ENCODE measurements at regions not wholly inside any gene's neighbourhood (a gene's known extent, or its start where the extent isn't known, plus 50 kb on each side); places are given as distances from the start of the nearest gene placed in this dataset.

DNA sequence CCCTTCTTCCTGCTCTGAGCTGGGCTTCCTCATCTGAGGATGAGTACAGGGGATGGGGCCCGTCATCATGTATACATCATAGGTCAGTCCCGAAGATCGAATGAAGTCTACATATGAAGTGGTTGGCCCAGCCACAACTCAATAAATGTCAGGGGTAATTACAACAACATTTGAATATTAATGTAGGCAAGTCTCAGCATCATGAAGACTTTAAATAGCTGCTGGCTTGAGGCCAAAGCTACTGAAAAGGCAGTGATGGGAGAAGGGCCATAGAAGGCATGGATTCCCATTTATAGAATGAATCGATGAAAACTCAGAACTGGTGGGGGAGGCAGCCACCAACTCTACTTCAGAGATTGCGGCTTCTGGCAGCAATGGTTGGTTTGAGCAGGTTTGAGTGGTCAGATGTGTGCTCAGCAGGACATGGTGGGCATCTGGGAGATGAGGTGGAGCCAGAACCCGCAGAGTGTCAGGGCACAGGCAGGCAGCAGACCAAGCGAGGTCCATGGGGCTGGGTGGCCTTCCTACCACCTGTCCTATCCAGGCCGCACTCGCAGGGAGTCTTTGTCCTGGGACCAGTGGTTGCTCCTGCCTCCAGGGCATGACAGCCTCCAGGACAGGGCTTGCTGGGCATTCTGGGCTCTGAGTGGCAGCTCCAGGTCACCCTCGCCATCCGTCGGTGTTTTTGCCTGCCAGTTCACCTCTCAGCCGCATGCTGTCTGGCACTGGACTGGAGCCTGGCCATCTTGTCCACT, 919.1 kb downstream of the TBC1D22A start:
- H2BK5ac ChIP-seq (ENCODE audit: low read depth, low read length, poor library complexity, severe bottlenecking) = no peak overlapping the region
- H3K9ac ChIP-seq (ENCODE audit: low read depth, low read length) = no peak overlapping the region
- no peak overlapping the region for H4K8ac ChIP-seq (ENCODE audit: low read depth in 2 of 2, low read length in 2 of 2)
- no peaks in the 10 kb centered on the region for H3K9me1 ChIP-seq (ENCODE audit: insufficient read depth, low read length)
- WGBS, 2 experiments (ENCODE audit: extremely low coverage in 2 of 2, insufficient read length in 1 of 2) = 73% methylated on average over 3 of the region's 13 CpGs; no CpG with 5 or more reads in 1 of the 2 experiments
- H3K4me2 ChIP-seq (ENCODE audit: low read depth, low read length) = no peak overlapping the region
- H3K4me3 ChIP-seq (ENCODE audit: insufficient read depth, low read depth, low read length) = no peak overlapping the region
- CTCF ChIA-PET = no interaction called here
- no peak overlapping the region for H2AK9ac ChIP-seq (replicated peaks; ENCODE audit: low read depth, low read length, poor library complexity)
- TF ChIP-seq MAFK (IDR thresholded peaks at IDR 0.05; ENCODE audit: low read depth, low read length) = no peak
- no peak for TF ChIP-seq FOS (IDR thresholded peaks at IDR 0.05; ENCODE audit: low read depth, low read length)
- TF ChIP-seq, protein P1, sequence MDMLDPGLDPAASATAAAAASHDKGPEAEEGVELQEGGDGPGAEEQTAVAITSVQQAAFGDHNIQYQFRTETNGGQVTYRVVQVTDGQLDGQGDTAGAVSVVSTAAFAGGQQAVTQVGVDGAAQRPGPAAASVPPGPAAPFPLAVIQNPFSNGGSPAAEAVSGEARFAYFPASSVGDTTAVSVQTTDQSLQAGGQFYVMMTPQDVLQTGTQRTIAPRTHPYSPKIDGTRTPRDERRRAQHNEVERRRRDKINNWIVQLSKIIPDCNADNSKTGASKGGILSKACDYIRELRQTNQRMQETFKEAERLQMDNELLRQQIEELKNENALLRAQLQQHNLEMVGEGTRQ (IDR thresholded peaks at IDR 0.05; ENCODE audit: low read depth, low read length) = no peak
- TF ChIP-seq, protein P2, sequence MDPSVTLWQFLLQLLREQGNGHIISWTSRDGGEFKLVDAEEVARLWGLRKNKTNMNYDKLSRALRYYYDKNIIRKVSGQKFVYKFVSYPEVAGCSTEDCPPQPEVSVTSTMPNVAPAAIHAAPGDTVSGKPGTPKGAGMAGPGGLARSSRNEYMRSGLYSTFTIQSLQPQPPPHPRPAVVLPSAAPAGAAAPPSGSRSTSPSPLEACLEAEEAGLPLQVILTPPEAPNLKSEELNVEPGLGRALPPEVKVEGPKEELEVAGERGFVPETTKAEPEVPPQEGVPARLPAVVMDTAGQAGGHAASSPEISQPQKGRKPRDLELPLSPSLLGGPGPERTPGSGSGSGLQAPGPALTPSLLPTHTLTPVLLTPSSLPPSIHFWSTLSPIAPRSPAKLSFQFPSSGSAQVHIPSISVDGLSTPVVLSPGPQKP (IDR thresholded peaks at IDR 0.05; ENCODE audit: borderline replicate concordance, low read depth, low read length) = no peak
- no peak for TF ChIP-seq BHLHE40 (IDR thresholded peaks at IDR 0.05; ENCODE audit: low read depth, low read length)
- no peak for TF ChIP-seq CEBPB (IDR thresholded peaks at IDR 0.05; ENCODE audit: low read depth, low read length)
- no peak for TF ChIP-seq NFE2L2 (IDR thresholded peaks at IDR 0.05; ENCODE audit: low read depth, low read length)
- no peak for TF ChIP-seq CHD1 (IDR thresholded peaks at IDR 0.05; ENCODE audit: low read depth, low read length)
- TF ChIP-seq MXI1 (IDR thresholded peaks at IDR 0.05; ENCODE audit: borderline replicate concordance, low read depth, low read length) = no peak
- TF ChIP-seq SMC3 (IDR thresholded peaks at IDR 0.05; ENCODE audit: low read depth, low read length) = no peak
- no peak for TF ChIP-seq RCOR1 (IDR thresholded peaks at IDR 0.05; ENCODE audit: insufficient replicate concordance, low read length)
- TF ChIP-seq CTCF (conservative IDR thresholded peaks at IDR 0.05; ENCODE audit: low read depth, low read length) = no peak
- no peak for TF ChIP-seq POLR2A (IDR thresholded peaks at IDR 0.05; ENCODE audit: low read depth, low read length)
- no peak for TF ChIP-seq RFX5 (IDR thresholded peaks at IDR 0.05; ENCODE audit: low read depth, low read length)
- no peak for TF ChIP-seq MAZ (IDR thresholded peaks at IDR 0.05; ENCODE audit: borderline replicate concordance, low read depth, low read length)
- TF ChIP-seq RAD21 (IDR thresholded peaks at IDR 0.05; ENCODE audit: low read length) = no peak
- no peak overlapping the region for H3K23ac ChIP-seq (ENCODE audit: low read depth, low read length)
- dilution Hi-C loops (cut with HindIII; ENCODE audit: low sequenced_read_pairs, unreplicated experiment) (no loop called here), intact Hi-C loops (cut with micrococcal nuclease) (no loop called here), in situ Hi-C loops (cut with MboI; ENCODE audit: low sequenced_read_pairs) (no loop called here)
- no peak overlapping the region for H4K91ac ChIP-seq (ENCODE audit: insufficient read depth, low read depth, low read length)
- no peaks in the 10 kb centered on the region for H3K27me3 ChIP-seq (ENCODE audit: control insufficient read depth, insufficient read depth, low read length)
- no peak overlapping the region for H3K4ac ChIP-seq (ENCODE audit: low read depth, low read length)
- no peak overlapping the region for H4K5ac ChIP-seq (ENCODE audit: low read depth, low read length)
- no peaks in the 10 kb centered on the region for H3K79me1 ChIP-seq (ENCODE audit: low read depth in 1 of 2, low read length in 2 of 2)
- H3K14ac ChIP-seq (replicated peaks; ENCODE audit: low read depth, low read length) = no peak overlapping the region
- no peak overlapping the region for H2AK5ac ChIP-seq (ENCODE audit: low read depth, low read length)
- no peaks in the 10 kb centered on the region for H4K20me1 ChIP-seq (ENCODE audit: insufficient read depth, low read length)
- DNase-seq = no peak
- POLR2A ChIA-PET (ENCODE audit: unreplicated experiment) = no interaction called here
- H2BK120ac ChIP-seq (ENCODE audit: low read depth, low read length) = no peak overlapping the region
- no peaks in the 10 kb centered on the region for H3K36me3 ChIP-seq (ENCODE audit: control insufficient read depth, insufficient read depth, low read length)
- peaks cover 49% of the 10 kb centered on the region for H3K9me3 ChIP-seq (ENCODE audit: control insufficient read depth, insufficient read depth, low read length)
- H3K27ac ChIP-seq (ENCODE audit: insufficient read depth, low read length) = no peak overlapping the region
- no peak overlapping the region for H3K18ac ChIP-seq (ENCODE audit: low read depth, low read length)
- no peak overlapping the region for H2BK20ac ChIP-seq (ENCODE audit: low read depth, low read length)
- no peak for ATAC-seq (ENCODE audit: low read depth)
- no peak overlapping the region for H2BK15ac ChIP-seq (ENCODE audit: low read depth, low read length)
- H3K56ac ChIP-seq (ENCODE audit: extremely low read depth, insufficient read depth, low read length) = no peak overlapping the region
- H3K4me1 ChIP-seq (ENCODE audit: control insufficient read depth, insufficient read depth, low read length) = no peaks in the 10 kb centered on the region
- no TSS peak for BruUV-seq (replicated peaks)
- H2AFZ ChIP-seq (replicated peaks; ENCODE audit: low read length, poor library complexity) = no peak overlapping the region

All from IMR-90 (cell line).